Loucy (cell line): ENCODE measurements at regions not wholly inside any gene's neighbourhood (a gene's known extent, or its start where the extent isn't known, plus 50 kb on each side); places are given as distances from the start of the nearest gene placed in this dataset.

ENCODE experiments used
- H2AFZ ChIP-seq: fragments of 200-600 bp; sonication (generic); 2 replicates; pipeline ENCODE4 v1.6.0; 2016; ENCODE audit warnings: antibody characterized with exemption, mild to moderate bottlenecking, low read length, moderate library complexity
- H3F3A ChIP-seq: fragments of 200-600 bp; 2 replicates; pipeline ENCODE4 v1.6.0; 2016; ENCODE audit warnings: antibody characterized with exemption, low read depth, mild to moderate bottlenecking
- H3K27me3 ChIP-seq: fragments of 200-600 bp; sonication (generic); 2 replicates; pipeline ENCODE4 v1.6.1; 2014; ENCODE audit warnings: low read length, mild to moderate bottlenecking; ENCODE audit not compliant: insufficient read depth, poor library complexity, severe bottlenecking
- H3K36me3 ChIP-seq: fragments of 200-600 bp; sonication (generic); 2 replicates; pipeline ENCODE4 v1.6.1; 2016; ENCODE audit warnings: low read length; ENCODE audit not compliant: insufficient read depth
- H3K4me1 ChIP-seq: fragments of 200-600 bp; sonication (generic); 2 replicates; pipeline ENCODE4 v1.5.1; 2014; ENCODE audit warnings: low read length, mild to moderate bottlenecking; ENCODE audit not compliant: insufficient read depth, poor library complexity, severe bottlenecking
- H3K4me2 ChIP-seq: fragments of 200-600 bp; sonication (generic); 2 replicates; pipeline ENCODE4 v1.6.0; 2014; ENCODE audit warnings: antibody characterized with exemption, low read length, low read depth, mild to moderate bottlenecking; ENCODE audit not compliant: poor library complexity, severe bottlenecking
- H3K4me3 ChIP-seq: fragments of 200-600 bp; sonication (generic); 2 replicates; pipeline ENCODE4 v1.5.1; 2014; ENCODE audit warnings: low read length, mild to moderate bottlenecking, mixed read lengths; ENCODE audit not compliant: poor library complexity, severe bottlenecking
- H3K79me2 ChIP-seq: fragments of 200-600 bp; sonication (generic); 2 replicates; pipeline ENCODE4 v1.6.1; 2014; ENCODE audit warnings: low read length; ENCODE audit not compliant: insufficient read depth
- H3K9ac ChIP-seq: fragments of 200-600 bp; sonication (generic); 2 replicates; pipeline ENCODE4 v1.6.0; 2014; ENCODE audit warnings: mild to moderate bottlenecking, low read depth, low read length, moderate library complexity; ENCODE audit not compliant: poor library complexity, severe bottlenecking
- H3K9me2 ChIP-seq: fragments of 200-600 bp; sonication (generic); replicated peaks from 2 replicates; pipeline ENCODE4 v1.6.1; 2016; ENCODE audit warnings: low read depth, low read length, mixed read lengths
- H3K9me3 ChIP-seq: fragments of 200-600 bp; sonication (generic); 2 replicates; pipeline ENCODE4 v1.6.1; 2014; ENCODE audit warnings: mild to moderate bottlenecking, antibody characterized with exemption, low read length, low read depth; ENCODE audit not compliant: insufficient read depth
- H4K20me1 ChIP-seq: fragments of 200-600 bp; sonication (generic); 2 replicates; pipeline ENCODE4 v1.6.0; 2014; ENCODE audit warnings: antibody characterized with exemption, low read length, mild to moderate bottlenecking; ENCODE audit not compliant: insufficient read depth, poor library complexity, severe bottlenecking
- CTCF ChIP-seq: fragments of 200-600 bp; sonication (generic); conservative IDR thresholded peaks from 2 replicates; pipeline ENCODE4 v1.5.1; 2014; ENCODE audit warnings: mild to moderate bottlenecking, antibody characterized with exemption, low read length
- EZH2phosphoT487 ChIP-seq: fragments of 200-600 bp; IDR thresholded peaks from 2 replicates; pipeline ENCODE4 v1.6.1; 2018; ENCODE audit warnings: antibody characterized with exemption, mild to moderate bottlenecking, moderate library complexity, borderline replicate concordance

- Histone ChIP-seq H3K4me2 (no peak overlapping the region), H3K9me2 (no peaks in the 10 kb centered on the region), H3K4me3 (no peak overlapping the region), H3K9me3 (no peaks in the 10 kb centered on the region), H3K9ac (no peak overlapping the region), H3K27me3 (no peaks in the 10 kb centered on the region), H3K4me1 (no peaks in the 10 kb centered on the region), H2AFZ (no peak overlapping the region), H3F3A (no peaks in the 10 kb centered on the region), H3K36me3 (no peaks in the 10 kb centered on the region), H3K79me2 (no peaks in the 10 kb centered on the region), H4K20me1 (no peaks in the 10 kb centered on the region)
- no peak for TF ChIP-seq EZH2phosphoT487
- no peak for TF ChIP-seq CTCF
Observed at GRCh38 chr5:148003226-148003625, 60.6 kb upstream of the SPINK5 start.

DNA sequence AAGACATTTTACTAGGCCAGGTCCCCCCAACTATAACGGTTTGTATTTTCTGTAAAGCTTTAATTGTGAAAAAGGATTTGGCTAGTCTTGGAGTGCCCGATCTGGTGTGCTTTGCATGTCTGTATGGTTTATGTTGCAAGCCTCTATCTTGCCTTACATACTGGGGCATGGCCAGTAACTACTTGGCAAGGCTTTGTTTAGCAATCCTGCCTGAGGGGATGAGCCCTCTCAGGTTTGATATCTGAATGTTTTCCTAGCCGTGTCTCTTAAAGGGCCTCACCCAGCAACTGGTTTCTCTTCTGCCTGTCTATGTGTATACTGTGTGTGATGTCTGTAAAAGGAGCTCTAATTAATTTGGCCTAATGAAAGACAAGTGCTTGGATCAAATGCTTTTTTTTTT, 61.3 kb upstream of the SPINK5 start:
- Histone ChIP-seq H4K20me1 (no peaks in the 10 kb centered on the region), H3K9me2 (no peaks in the 10 kb centered on the region), H2AFZ (no peak overlapping the region), H3F3A (no peaks in the 10 kb centered on the region), H3K9ac (no peak overlapping the region), H3K9me3 (no peaks in the 10 kb centered on the region), H3K27me3 (no peaks in the 10 kb centered on the region), H3K4me1 (no peaks in the 10 kb centered on the region), H3K4me3 (no peak overlapping the region), H3K4me2 (no peak overlapping the region), H3K36me3 (no peaks in the 10 kb centered on the region), H3K79me2 (no peaks in the 10 kb centered on the region)
- TF ChIP-seq CTCF = no peak
- no peak for TF ChIP-seq EZH2phosphoT487

DNA sequence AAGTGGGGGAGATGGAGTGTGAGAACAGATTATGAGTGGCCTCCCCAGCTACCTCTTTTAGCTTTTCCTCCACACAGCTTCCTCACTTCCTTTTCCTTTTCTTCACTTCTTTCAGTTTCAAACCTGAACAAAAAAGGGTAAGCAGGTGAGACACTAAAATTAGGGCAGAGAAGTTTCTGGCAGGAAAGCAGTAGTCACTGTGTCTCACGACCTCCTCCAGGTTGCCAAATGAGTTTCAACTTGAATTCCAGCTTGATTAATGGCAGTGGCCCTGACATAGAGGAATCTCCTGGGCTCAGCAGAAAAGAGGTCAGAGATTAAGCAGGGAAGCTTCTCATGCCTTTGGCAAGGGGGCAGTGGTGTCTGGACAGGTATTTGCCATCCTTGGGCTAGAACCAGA, 63.7 kb upstream of the SPINK5 start:
- no peak for TF ChIP-seq CTCF
- no peak for TF ChIP-seq EZH2phosphoT487
- Histone ChIP-seq H3K36me3 (no peaks in the 10 kb centered on the region), H4K20me1 (no peaks in the 10 kb centered on the region), H2AFZ (no peak overlapping the region), H3K9me2 (no peaks in the 10 kb centered on the region), H3K4me3 (no peak overlapping the region), H3F3A (no peaks in the 10 kb centered on the region), H3K27me3 (no peaks in the 10 kb centered on the region), H3K4me2 (no peak overlapping the region), H3K79me2 (no peaks in the 10 kb centered on the region), H3K9me3 (no peaks in the 10 kb centered on the region), H3K4me1 (no peaks in the 10 kb centered on the region), H3K9ac (no peak overlapping the region)
